Lung (tissue), 11 donors: ENCODE measurements at regions not wholly inside any gene's neighbourhood (a gene's known extent, or its start where the extent isn't known, plus 50 kb on each side); places are given as distances from the start of the nearest gene placed in this dataset.

Experiments
- ATAC-seq: fragments of 200-7000 bp; cut with Tn5 transposase; one replicate; pipeline ENCODE4 v1.9.1; 2020; ENCODE audit warnings: moderate number of reproducible peaks; ENCODE audit not compliant: insufficient read depth, low FRiP score
- DNase-seq, 3 donors: peaks; one replicate each; pipeline ENCODE4 v3.0.0-alpha.2; 2013 to 2017
- H3K27ac ChIP-seq, 2 donors: one replicate each; pipeline ENCODE4 v1.5.1; 2013; ENCODE audit warnings: mild to moderate bottlenecking in 2 of 2, moderate library complexity in 2 of 2, control low read depth in 1 of 2, inconsistent platforms in 1 of 2, low read depth in 1 of 2, low read length in 1 of 2
- H3K27me3 ChIP-seq, 3 donors: one replicate each; pipeline ENCODE4 v1.5.1; 2013; ENCODE audit warnings: low read length in 2 of 3; ENCODE audit not compliant: control insufficient read depth in 3 of 3, insufficient read depth in 3 of 3
- H3K36me3 ChIP-seq, 4 donors: one replicate each; pipeline ENCODE4 v1.5.1; 2013; ENCODE audit warnings: low read length in 4 of 4, mild to moderate bottlenecking in 1 of 4, moderate library complexity in 1 of 4; ENCODE audit not compliant: control insufficient read depth in 4 of 4, insufficient read depth in 4 of 4
- H3K4me1 ChIP-seq, 5 donors: one replicate each; pipeline ENCODE4 v1.5.1; 2013; ENCODE audit warnings: low read length in 5 of 5, mild to moderate bottlenecking in 2 of 5, moderate library complexity in 1 of 5; ENCODE audit not compliant: control insufficient read depth in 5 of 5, insufficient read depth in 5 of 5
- H3K4me3 ChIP-seq: one replicate; pipeline ENCODE4 v1.5.1; 2013; ENCODE audit warnings: mild to moderate bottlenecking, control low read depth, moderate library complexity
- H3K9ac ChIP-seq, 2 donors: one replicate each; pipeline ENCODE4 v1.5.1; 2013; ENCODE audit warnings: low read length in 2 of 2, control low read depth in 1 of 2; ENCODE audit not compliant: insufficient read depth in 1 of 2
- H3K9me3 ChIP-seq, 4 donors: one replicate each; pipeline ENCODE4 v1.5.1; 2013; ENCODE audit warnings: low read length in 3 of 4, mild to moderate bottlenecking in 1 of 4, moderate library complexity in 1 of 4; ENCODE audit not compliant: control insufficient read depth in 4 of 4, insufficient read depth in 3 of 4
- CTCF ChIP-seq: IDR thresholded peaks from 2 replicates; pipeline ENCODE4 v1.5.1; 2012; ENCODE audit warnings: mild to moderate bottlenecking; ENCODE audit errors: control extremely low read depth, extremely low read depth
- WGBS, 2 donors: extraction: QIAGEN DNeasy Blood & Tissue Kit; methylation state at CpG; one replicate each; pipeline ENCODE4 v1.1.7; 2013; 5-methylcytosine and 5-hydroxymethylcytosine counted together
- donor health status: control.
- donor health status: control.
- donor health status: Bipolar disorder and iron deficiency.
- donor health status: healthy.
- donor health status: DM: yes; HTN: yes; CAD: no.

DNA sequence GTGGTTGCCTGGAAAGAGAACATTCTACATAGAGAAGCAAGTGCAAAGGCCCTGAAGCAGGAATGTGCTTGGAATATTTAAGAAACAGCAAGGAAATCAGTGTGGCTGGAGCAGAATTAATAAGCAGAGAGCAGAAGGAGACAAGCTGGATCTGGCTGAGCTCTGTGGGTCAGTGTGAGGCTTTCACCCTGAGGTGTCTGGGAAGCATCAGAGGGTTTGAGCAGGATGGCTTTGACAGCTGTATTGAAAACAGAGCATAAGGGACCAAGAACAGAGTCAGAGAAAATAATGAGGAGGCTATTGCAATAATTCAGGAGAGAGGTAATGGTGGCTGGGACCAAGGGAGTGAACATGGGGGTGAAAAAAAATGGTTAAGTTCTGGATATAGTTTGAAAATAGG is 199.6 kb downstream of the NXPE2 start:
- Histone ChIP-seq H3K27ac (no peak overlapping the region), H3K4me3 (no peak overlapping the region), H3K4me1 (peaks cover 0 to 6% (median 2%) of the 10 kb centered on the region in 5 donors), H3K36me3 (no peaks in the 10 kb centered on the region), H3K9ac (no peak overlapping the region), H3K9me3 (no peaks in the 10 kb centered on the region), H3K27me3 (peaks cover 0 to 9% (median 2%) of the 10 kb centered on the region in 3 donors)
- TF ChIP-seq CTCF, result no peak
- DNase-seq (no peak), ATAC-seq (no peak)

GRCh38 chr11:114880442-114880841 is 202.1 kb downstream of the NXPE2 start:
- no peak for TF ChIP-seq CTCF
- ATAC-seq (no peak), DNase-seq (peak; percentile 29 to 67 (median 64))
- Histone ChIP-seq H3K9ac (no peak overlapping the region), H3K4me3 (no peak overlapping the region), H3K27me3 (peaks cover 0 to 8% (median 2%) of the 10 kb centered on the region in 3 donors), H3K4me1 (peaks cover 0 to 6% (median 3%) of the 10 kb centered on the region in 5 donors), H3K27ac (no peak overlapping the region), H3K9me3 (no peaks in the 10 kb centered on the region), H3K36me3 (no peaks in the 10 kb centered on the region)
- 34 to 62% methylated on average over 2 of the region's 2 CpGs for WGBS, 2 donors

DNA sequence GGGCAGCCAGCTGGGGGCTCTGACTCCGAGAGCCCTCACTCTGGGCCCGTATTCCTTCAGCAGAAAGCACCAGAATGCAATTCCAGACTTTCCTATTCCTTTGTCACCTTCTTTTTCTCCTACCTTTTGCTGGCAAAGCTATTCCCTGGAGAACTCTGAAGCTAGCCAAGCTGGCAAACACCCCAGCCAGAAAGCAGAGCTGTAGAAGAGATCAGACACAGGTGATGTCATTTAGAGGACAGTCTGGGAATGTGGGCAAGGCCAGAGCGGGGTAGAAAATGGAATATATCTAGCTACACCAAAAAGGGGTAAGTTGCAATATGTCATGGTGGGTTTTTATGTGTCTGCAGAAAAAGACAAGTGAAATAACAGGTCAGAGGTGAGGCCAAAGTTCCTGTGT is 205.1 kb downstream of the NXPE2 start:
- Histone ChIP-seq H3K27ac (no peak overlapping the region), H3K9ac (no peak overlapping the region), H3K4me1 (peaks cover 0 to 6% (median 3%) of the 10 kb centered on the region in 5 donors), H3K9me3 (peaks cover 0 to 3% (median 0%) of the 10 kb centered on the region in 4 donors), H3K4me3 (no peak overlapping the region), H3K27me3 (peaks cover 0 to 8% (median under 1%) of the 10 kb centered on the region in 3 donors), H3K36me3 (no peaks in the 10 kb centered on the region)
- DNase-seq (no peak), ATAC-seq (no peak)
- 86 to 90% methylated on average over 3 of the region's 3 CpGs for WGBS, 2 donors
- TF ChIP-seq CTCF, result no peak

DNA sequence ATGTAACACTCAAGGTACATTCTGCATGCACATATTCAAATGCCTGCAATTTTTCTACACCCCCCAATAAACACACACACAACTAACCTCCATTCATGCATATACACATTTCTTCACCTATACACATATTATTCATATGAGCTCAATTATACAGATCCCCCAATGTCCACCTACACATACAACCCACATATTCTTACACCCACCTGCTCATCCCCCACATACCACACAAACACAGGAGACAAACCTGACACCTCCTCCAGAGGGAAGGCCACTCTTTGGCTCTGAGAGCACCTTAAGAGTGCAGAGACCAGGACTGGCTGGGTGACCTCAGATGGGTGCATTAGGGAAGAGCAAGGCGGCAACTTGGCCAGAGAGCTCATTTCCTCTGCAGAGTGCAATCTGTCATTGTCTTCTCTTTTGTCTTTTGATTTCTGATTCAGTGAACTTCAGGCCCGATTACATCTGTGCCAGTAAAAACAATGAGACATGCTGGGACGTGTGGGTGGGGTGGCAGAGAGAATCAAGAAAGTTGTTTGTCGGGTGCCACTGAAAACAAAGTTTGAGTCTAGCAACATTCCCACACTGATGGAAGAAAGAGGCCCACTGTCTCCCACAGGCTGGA is 208.4 kb downstream of the NXPE2 start:
- H3K4me3 ChIP-seq, result no peak overlapping the region
- ATAC-seq, result no peak
- H3K9ac ChIP-seq, result no peak overlapping the region
- H3K9me3 ChIP-seq, result peaks cover 0 to 3% (median 0%) of the 10 kb centered on the region in 4 donors
- no peak for DNase-seq
- whole genome bisulfite sequencing, 2 donors, result 51 to 60% methylated on average over 4 of the region's 4 CpGs
- H3K27ac ChIP-seq, result no peak overlapping the region
- no peak for TF ChIP-seq CTCF
- peaks cover 0 to 4% (median 0%) of the 10 kb centered on the region in 5 donors for H3K4me1 ChIP-seq
- no peaks in the 10 kb centered on the region for H3K36me3 ChIP-seq
- peaks cover 0 to 11% (median 4%) of the 10 kb centered on the region in 3 donors for H3K27me3 ChIP-seq
